Loucy (cell line): ENCODE measurements at regions not wholly inside any gene's neighbourhood (a gene's known extent, or its start where the extent isn't known, plus 50 kb on each side); places are given as distances from the start of the nearest gene placed in this dataset.

Experiments used
- H2AFZ ChIP-seq: fragments of 200-600 bp; sonication (generic); 2 replicates; pipeline ENCODE4 v1.6.0; 2016; ENCODE audit warnings: antibody characterized with exemption, mild to moderate bottlenecking, low read length, moderate library complexity
- H3F3A ChIP-seq: fragments of 200-600 bp; 2 replicates; pipeline ENCODE4 v1.6.0; 2016; ENCODE audit warnings: antibody characterized with exemption, low read depth, mild to moderate bottlenecking
- H3K27me3 ChIP-seq: fragments of 200-600 bp; sonication (generic); 2 replicates; pipeline ENCODE4 v1.6.1; 2014; ENCODE audit warnings: low read length, mild to moderate bottlenecking; ENCODE audit not compliant: insufficient read depth, poor library complexity, severe bottlenecking
- H3K36me3 ChIP-seq: fragments of 200-600 bp; sonication (generic); 2 replicates; pipeline ENCODE4 v1.6.1; 2016; ENCODE audit warnings: low read length; ENCODE audit not compliant: insufficient read depth
- H3K4me1 ChIP-seq: fragments of 200-600 bp; sonication (generic); 2 replicates; pipeline ENCODE4 v1.5.1; 2014; ENCODE audit warnings: low read length, mild to moderate bottlenecking; ENCODE audit not compliant: insufficient read depth, poor library complexity, severe bottlenecking
- H3K4me2 ChIP-seq: fragments of 200-600 bp; sonication (generic); 2 replicates; pipeline ENCODE4 v1.6.0; 2014; ENCODE audit warnings: antibody characterized with exemption, low read length, low read depth, mild to moderate bottlenecking; ENCODE audit not compliant: poor library complexity, severe bottlenecking
- H3K4me3 ChIP-seq: fragments of 200-600 bp; sonication (generic); 2 replicates; pipeline ENCODE4 v1.5.1; 2014; ENCODE audit warnings: low read length, mild to moderate bottlenecking, mixed read lengths; ENCODE audit not compliant: poor library complexity, severe bottlenecking
- H3K79me2 ChIP-seq: fragments of 200-600 bp; sonication (generic); 2 replicates; pipeline ENCODE4 v1.6.1; 2014; ENCODE audit warnings: low read length; ENCODE audit not compliant: insufficient read depth
- H3K9ac ChIP-seq: fragments of 200-600 bp; sonication (generic); 2 replicates; pipeline ENCODE4 v1.6.0; 2014; ENCODE audit warnings: mild to moderate bottlenecking, low read depth, low read length, moderate library complexity; ENCODE audit not compliant: poor library complexity, severe bottlenecking
- H3K9me2 ChIP-seq: fragments of 200-600 bp; sonication (generic); replicated peaks from 2 replicates; pipeline ENCODE4 v1.6.1; 2016; ENCODE audit warnings: low read depth, low read length, mixed read lengths
- H3K9me3 ChIP-seq: fragments of 200-600 bp; sonication (generic); 2 replicates; pipeline ENCODE4 v1.6.1; 2014; ENCODE audit warnings: mild to moderate bottlenecking, antibody characterized with exemption, low read length, low read depth; ENCODE audit not compliant: insufficient read depth
- H4K20me1 ChIP-seq: fragments of 200-600 bp; sonication (generic); 2 replicates; pipeline ENCODE4 v1.6.0; 2014; ENCODE audit warnings: antibody characterized with exemption, low read length, mild to moderate bottlenecking; ENCODE audit not compliant: insufficient read depth, poor library complexity, severe bottlenecking
- CTCF ChIP-seq: fragments of 200-600 bp; sonication (generic); conservative IDR thresholded peaks from 2 replicates; pipeline ENCODE4 v1.5.1; 2014; ENCODE audit warnings: mild to moderate bottlenecking, antibody characterized with exemption, low read length
- EZH2phosphoT487 ChIP-seq: fragments of 200-600 bp; IDR thresholded peaks from 2 replicates; pipeline ENCODE4 v1.6.1; 2018; ENCODE audit warnings: antibody characterized with exemption, mild to moderate bottlenecking, moderate library complexity, borderline replicate concordance

GRCh38 chr15:70526974-70527325 lies 236.4 kb downstream of the UACA start:
- peaks cover 81% of the 10 kb centered on the region for H3K4me1 ChIP-seq
- no peaks in the 10 kb centered on the region for H3K9me3 ChIP-seq
- H3K4me3 ChIP-seq, result peak overlapping the region; percentile 72
- no peaks in the 10 kb centered on the region for H3K36me3 ChIP-seq
- TF ChIP-seq EZH2phosphoT487 (no peak), CTCF (no peak)
- H3K27me3 ChIP-seq, result no peaks in the 10 kb centered on the region
- H3K4me2 ChIP-seq, result peak overlapping the region; percentile 92
- H3K79me2 ChIP-seq, result peaks cover 41% of the 10 kb centered on the region
- no peaks in the 10 kb centered on the region for H3F3A ChIP-seq
- H2AFZ ChIP-seq, result peak overlapping the region; percentile 23; the same call in 1 of the 2 replicates
- no peaks in the 10 kb centered on the region for H4K20me1 ChIP-seq
- H3K9me2 ChIP-seq, result no peaks in the 10 kb centered on the region
- peak overlapping the region; percentile 68 for H3K9ac ChIP-seq

DNA sequence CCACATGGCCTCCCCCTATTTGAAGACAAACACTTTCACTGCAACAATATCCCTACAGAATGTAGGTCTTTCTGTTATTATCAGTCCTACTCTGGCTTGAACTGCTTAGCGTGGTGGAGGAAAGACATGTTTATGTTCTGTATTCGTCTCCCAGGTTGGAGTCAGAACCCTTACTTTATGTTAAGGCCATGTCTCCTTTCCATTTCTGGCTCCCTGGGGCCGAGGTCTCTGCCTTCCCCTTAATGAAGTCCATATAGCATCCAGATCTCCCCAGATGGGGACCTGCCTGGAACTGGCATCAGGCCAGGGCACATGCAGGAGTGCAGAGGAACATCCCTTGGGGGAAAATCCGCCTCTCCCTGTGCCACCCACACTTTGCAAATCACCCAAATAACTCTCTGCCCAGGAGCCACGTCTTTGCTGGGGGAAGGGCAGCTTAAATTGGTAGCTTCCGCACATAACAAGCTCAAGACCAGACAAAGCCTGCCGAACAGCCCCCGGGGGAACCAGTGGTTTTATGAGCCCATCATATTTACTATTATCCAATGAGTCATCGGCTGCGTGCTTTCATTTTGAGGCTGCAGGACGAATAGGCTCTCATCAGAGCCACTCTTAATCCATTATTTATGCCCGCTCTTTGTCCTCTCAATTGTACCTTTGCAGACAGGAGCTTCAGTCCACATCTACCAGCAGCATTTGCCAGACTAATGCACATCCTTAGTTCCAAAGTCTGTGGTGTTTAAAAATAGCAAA lies 237.0 kb downstream of the UACA start:
- H3K36me3 ChIP-seq, result no peaks in the 10 kb centered on the region
- no peaks in the 10 kb centered on the region for H3K9me2 ChIP-seq
- H3K4me3 ChIP-seq, result peak overlapping the region; percentile 72
- H3K27me3 ChIP-seq, result no peaks in the 10 kb centered on the region
- peak overlapping the region; percentile 68 for H3K9ac ChIP-seq
- peaks cover 35% of the 10 kb centered on the region for H3K79me2 ChIP-seq
- H3K4me2 ChIP-seq, result peak overlapping the region; percentile 92
- peak overlapping the region; percentile 23; the same call in 1 of the 2 replicates for H2AFZ ChIP-seq
- peaks cover 76% of the 10 kb centered on the region for H3K4me1 ChIP-seq
- no peaks in the 10 kb centered on the region for H4K20me1 ChIP-seq
- TF ChIP-seq EZH2phosphoT487 (no peak), CTCF (no peak)
- no peaks in the 10 kb centered on the region for H3K9me3 ChIP-seq
- H3F3A ChIP-seq, result no peaks in the 10 kb centered on the region

GRCh38 chr15:70525551-70525950 lies 237.8 kb downstream of the UACA start:
- H2AFZ ChIP-seq, result no peak overlapping the region
- H4K20me1 ChIP-seq, result no peaks in the 10 kb centered on the region
- H3K27me3 ChIP-seq, result no peaks in the 10 kb centered on the region
- no peaks in the 10 kb centered on the region for H3F3A ChIP-seq
- no peaks in the 10 kb centered on the region for H3K9me3 ChIP-seq
- no peaks in the 10 kb centered on the region for H3K9me2 ChIP-seq
- no peaks in the 10 kb centered on the region for H3K36me3 ChIP-seq
- TF ChIP-seq CTCF (no peak), EZH2phosphoT487 (no peak)
- peaks cover 29% of the 10 kb centered on the region for H3K79me2 ChIP-seq
- peaks cover 69% of the 10 kb centered on the region for H3K4me1 ChIP-seq
- H3K4me3 ChIP-seq, result no peak overlapping the region
- no peak overlapping the region for H3K9ac ChIP-seq
- peak overlapping the region; percentile 92 for H3K4me2 ChIP-seq
